Spleen (tissue), 11 donors: ENCODE measurements at regions not wholly inside any gene's neighbourhood (a gene's known extent, or its start where the extent isn't known, plus 50 kb on each side); places are given as distances from the start of the nearest gene placed in this dataset.

Source experiments
- DNase-seq: peaks from one replicate; pipeline ENCODE4 v3.0.0-alpha.2; 2020
- H3K27ac ChIP-seq, 8 donors: fragments of 200-600 bp; sonication (generic) in 7 of 8; 1 replicate in 4 of 8; 2 replicates in 4 of 8; pipeline versions ENCODE4 v1.5.0 to v1.8.0; 2016 to 2021; ENCODE audit warnings: inconsistent platforms in 4 of 8, mild to moderate bottlenecking in 4 of 8, moderate library complexity in 1 of 8
- H3K27me3 ChIP-seq, 7 donors: fragments of 200-600 bp; sonication (generic) in 6 of 7; replicated peaks in 1 of 7; 1 replicate in 4 of 7; 2 replicates in 3 of 7; pipeline versions ENCODE4 v1.5.0 to v1.8.0; 2016 to 2021; ENCODE audit warnings: inconsistent platforms in 3 of 7, mild to moderate bottlenecking in 1 of 7
- H3K36me3 ChIP-seq, 6 donors: fragments of 200-600 bp; sonication (generic) in 5 of 6; 1 replicate in 4 of 6; 2 replicates in 2 of 6; pipeline versions ENCODE4 v1.5.0 to v1.8.0; 2016 to 2021; ENCODE audit warnings: inconsistent platforms in 2 of 6
- H3K4me1 ChIP-seq, 6 donors: fragments of 200-600 bp; sonication (generic) in 5 of 6; 1 replicate in 3 of 6; 2 replicates in 3 of 6; pipeline versions ENCODE4 v1.5.0 to v1.8.0; 2016 to 2021; ENCODE audit warnings: inconsistent platforms in 3 of 6
- H3K4me3 ChIP-seq, 8 donors: fragments of 200-600 bp; sonication (generic) in 7 of 8; 1 replicate in 4 of 8; 2 replicates in 4 of 8; pipeline versions ENCODE4 v1.5.0 to v1.8.0; 2016 to 2021; ENCODE audit warnings: inconsistent platforms in 4 of 8, mild to moderate bottlenecking in 4 of 8, moderate library complexity in 2 of 8
- H3K9me3 ChIP-seq, 8 donors: fragments of 200-600 bp; sonication (generic) in 7 of 8; 1 replicate in 4 of 8; 2 replicates in 4 of 8; pipeline versions ENCODE4 v1.5.0 to v1.8.0; 2016 to 2021; ENCODE audit warnings: inconsistent platforms in 4 of 8
- POLR2A ChIP-seq, 3 donors: fragments of 450-650 bp; IDR thresholded peaks; one replicate each; pipeline ENCODE4 v1.5.1; 2017; ENCODE audit warnings: antibody characterized with exemption in 3 of 3, mild to moderate bottlenecking in 1 of 3
- POLR2AphosphoS5 ChIP-seq, 3 donors: sonication (generic); formaldehyde crosslinking; IDR thresholded peaks; one replicate each; pipeline ENCODE4 v1.5.1; 2017; ENCODE audit warnings: antibody characterized with exemption in 3 of 3
- WGBS, 5 donors: extraction: QIAGEN DNeasy Blood & Tissue Kit in 3 of 5; methylation state at CpG; one replicate each; pipeline versions ENCODE4 v1.1.5 to v1.1.7; 2013 to 2018; 5-methylcytosine and 5-hydroxymethylcytosine counted together
- intact Hi-C: fragments of 100-400 bp; cut with DNase I; formaldehyde crosslinking; loops from one replicate; pipeline ENCODE4 v1.15.0; 2023; ENCODE audit warnings: low total_unique reads
- TF ChIP-seq, protein P1 (sequence below), 11 experiments: fragments of 200-600 bp in 7 of 11; fragments of 450-650 bp in 4 of 11; sonication (generic) in 4 of 11; IDR thresholded peaks in 8 of 11; conservative IDR thresholded peaks in 3 of 11; 1 replicate in 7 of 11; 2 replicates in 4 of 11; pipeline versions ENCODE4 v1.4.0 to v1.8.0; 2016 to 2021; ENCODE audit warnings: antibody characterized with exemption in 11 of 11, inconsistent platforms in 4 of 11, mild to moderate bottlenecking in 1 of 11
- donor health status: healthy with polysubstance abuse.
- donor health status: DM: no; HTN: no; CAD: no; lungs with moderate emphysema.
- donor health status: DM: no; HTN: no; CAD: no.
- donor health status: Bipolar disorder and iron deficiency.
- donor health status: healthy.
- donor health status: DM: no; HTN: no; CAD: no.
- donor health status: DM: yes; HTN: yes; CAD: no.

DNA sequence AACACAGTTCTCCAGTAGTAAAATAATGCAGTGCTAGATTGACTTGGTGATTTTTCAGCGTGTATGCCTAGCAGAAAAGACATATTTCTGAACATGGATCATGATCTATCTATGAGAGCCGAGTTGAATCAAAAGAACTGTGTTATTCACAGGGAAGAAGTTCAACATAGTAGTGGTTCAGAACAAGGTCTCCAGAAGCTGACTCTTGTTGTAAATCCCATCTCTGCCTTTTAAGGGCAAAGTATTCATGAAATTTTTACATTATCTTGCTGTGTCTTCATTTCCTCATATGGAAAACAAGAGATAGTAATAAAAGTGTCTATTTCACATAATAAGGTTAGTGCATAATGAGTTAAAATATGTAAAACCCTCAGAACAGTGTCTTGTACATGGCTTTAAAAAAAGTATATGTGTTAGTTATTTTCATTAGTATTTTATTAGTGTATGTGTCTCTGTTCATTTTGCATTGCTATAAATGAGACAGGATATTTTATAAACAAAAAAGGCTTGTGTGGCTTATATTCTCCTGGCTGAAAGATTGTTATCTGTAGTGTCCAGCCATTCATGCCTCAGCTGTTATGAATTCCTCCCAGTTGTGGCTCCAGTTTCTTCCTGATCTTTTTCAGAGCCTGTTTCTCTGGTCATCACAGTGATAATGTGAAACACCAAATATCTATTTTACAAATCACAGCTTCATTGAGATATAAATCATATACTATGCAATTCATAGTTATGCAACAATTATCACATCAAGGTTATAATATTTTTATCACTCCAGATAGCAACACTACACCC is 1351.2 kb downstream of the STIM2 start:
- DNase-seq = no peak
- WGBS, 5 donors = 48 to 62% (median 56%) methylated on average over 2 of the region's 2 CpGs
- no peaks in the 10 kb centered on the region for H3K36me3 ChIP-seq
- peaks cover 0 to 3% (median 0%) of the 10 kb centered on the region in 8 donors for H3K9me3 ChIP-seq
- H3K4me1 ChIP-seq = no peaks in the 10 kb centered on the region
- no peak for TF ChIP-seq POLR2A (IDR thresholded peaks at IDR 0.05)
- no peak for TF ChIP-seq POLR2AphosphoS5 (IDR thresholded peaks at IDR 0.05)
- TF ChIP-seq, protein P1, sequence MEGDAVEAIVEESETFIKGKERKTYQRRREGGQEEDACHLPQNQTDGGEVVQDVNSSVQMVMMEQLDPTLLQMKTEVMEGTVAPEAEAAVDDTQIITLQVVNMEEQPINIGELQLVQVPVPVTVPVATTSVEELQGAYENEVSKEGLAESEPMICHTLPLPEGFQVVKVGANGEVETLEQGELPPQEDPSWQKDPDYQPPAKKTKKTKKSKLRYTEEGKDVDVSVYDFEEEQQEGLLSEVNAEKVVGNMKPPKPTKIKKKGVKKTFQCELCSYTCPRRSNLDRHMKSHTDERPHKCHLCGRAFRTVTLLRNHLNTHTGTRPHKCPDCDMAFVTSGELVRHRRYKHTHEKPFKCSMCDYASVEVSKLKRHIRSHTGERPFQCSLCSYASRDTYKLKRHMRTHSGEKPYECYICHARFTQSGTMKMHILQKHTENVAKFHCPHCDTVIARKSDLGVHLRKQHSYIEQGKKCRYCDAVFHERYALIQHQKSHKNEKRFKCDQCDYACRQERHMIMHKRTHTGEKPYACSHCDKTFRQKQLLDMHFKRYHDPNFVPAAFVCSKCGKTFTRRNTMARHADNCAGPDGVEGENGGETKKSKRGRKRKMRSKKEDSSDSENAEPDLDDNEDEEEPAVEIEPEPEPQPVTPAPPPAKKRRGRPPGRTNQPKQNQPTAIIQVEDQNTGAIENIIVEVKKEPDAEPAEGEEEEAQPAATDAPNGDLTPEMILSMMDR (IDR thresholded peaks at IDR 0.05 in 8 of 11, conservative IDR thresholded peaks at IDR 0.05 in 3 of 11) = no peak
- H3K4me3 ChIP-seq = no peak overlapping the region
- no peak overlapping the region for H3K27ac ChIP-seq
- intact Hi-C loops = no loop called here
- no peaks in the 10 kb centered on the region for H3K27me3 ChIP-seq

DNA sequence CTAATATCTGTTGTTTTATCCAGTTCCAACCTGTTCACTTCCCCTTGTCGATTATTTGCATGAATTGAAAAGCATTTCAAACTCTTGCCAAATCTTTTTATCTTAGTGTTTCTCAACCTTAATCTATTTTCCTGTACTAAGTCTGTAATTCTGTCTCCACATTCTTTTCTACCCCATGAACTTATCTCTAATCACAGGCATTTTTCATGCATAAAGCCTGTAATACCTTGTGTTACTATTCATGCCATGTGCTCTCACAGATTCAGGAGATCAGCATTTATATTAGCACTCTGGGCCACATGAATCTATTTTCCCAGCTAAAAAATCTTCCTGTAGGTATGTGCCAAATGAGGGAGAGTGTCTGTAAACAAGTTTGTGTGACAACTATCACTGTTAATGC is 1360.9 kb downstream of the STIM2 start:
- H3K27ac ChIP-seq = no peak overlapping the region
- H3K36me3 ChIP-seq = no peaks in the 10 kb centered on the region
- H3K4me3 ChIP-seq = no peak overlapping the region
- intact Hi-C loops = no loop called here
- H3K27me3 ChIP-seq = no peaks in the 10 kb centered on the region
- no peak for DNase-seq
- no peaks in the 10 kb centered on the region for H3K4me1 ChIP-seq
- no peaks in the 10 kb centered on the region for H3K9me3 ChIP-seq
- TF ChIP-seq, protein P1 (IDR thresholded peaks at IDR 0.05 in 8 of 11, conservative IDR thresholded peaks at IDR 0.05 in 3 of 11) = no peak
- no peak for TF ChIP-seq POLR2AphosphoS5 (IDR thresholded peaks at IDR 0.05)
- no peak for TF ChIP-seq POLR2A (IDR thresholded peaks at IDR 0.05)
- 55 to 73% (median 68%) methylated on average over 1 of the region's 1 CpG for WGBS, 5 donors

DNA sequence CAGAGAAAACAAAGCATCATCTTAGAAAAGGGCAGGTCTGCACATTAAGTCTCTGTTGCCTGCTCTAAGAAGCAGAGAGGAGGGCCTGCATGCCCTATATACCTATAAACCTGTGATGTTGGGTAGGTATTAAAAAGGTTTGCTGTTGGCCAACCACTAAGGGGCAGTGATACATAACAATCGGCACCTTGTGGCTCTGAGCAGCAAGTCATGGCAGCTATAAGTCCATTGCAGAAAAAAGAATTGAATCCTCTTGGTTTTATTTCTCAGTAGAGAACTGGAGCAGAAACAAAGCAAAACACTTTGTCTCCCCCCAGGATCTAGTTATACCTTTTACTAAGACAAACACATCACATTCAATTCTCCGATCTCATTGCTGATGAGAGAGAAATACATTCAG is 1364.4 kb downstream of the STIM2 start:
- H3K9me3 ChIP-seq = no peaks in the 10 kb centered on the region

More for the DNA sequence above, 1364.4 kb downstream of the STIM2 start:
- TF ChIP-seq, protein P1 (IDR thresholded peaks at IDR 0.05 in 8 of 11, conservative IDR thresholded peaks at IDR 0.05 in 3 of 11) = no peak
- TF ChIP-seq POLR2A (IDR thresholded peaks at IDR 0.05) (no peak), POLR2AphosphoS5 (IDR thresholded peaks at IDR 0.05) (no peak)
- 69 to 84% (median 75%) methylated on average over 2 of the region's 2 CpGs for WGBS, 5 donors
- Histone ChIP-seq H3K36me3 (no peaks in the 10 kb centered on the region), H3K4me3 (no peak overlapping the region), H3K27me3 (no peaks in the 10 kb centered on the region), H3K4me1 (no peaks in the 10 kb centered on the region), H3K27ac (no peak overlapping the region)
- intact Hi-C loops = no loop called here
- no peak for DNase-seq
